DOHH2 (cell line): ENCODE measurements at regions not wholly inside any gene's neighbourhood (a gene's known extent, or its start where the extent isn't known, plus 50 kb on each side); places are given as distances from the start of the nearest gene placed in this dataset.

ENCODE experiments used
- H3F3A ChIP-seq: fragments of 200-600 bp; sonication (generic), shearing (Covaris generic); 2 replicates; pipeline ENCODE4 v1.6.0; 2016; ENCODE audit warnings: antibody characterized with exemption, mild to moderate bottlenecking; ENCODE audit not compliant: control insufficient read depth, insufficient read depth
- H3K27ac ChIP-seq: fragments of 200-600 bp; sonication (generic); 2 replicates; pipeline ENCODE4 v1.5.1; 2014; ENCODE audit warnings: low read depth, mild to moderate bottlenecking, low read length, moderate library complexity
- H3K27me3 ChIP-seq: fragments of 200-600 bp; sonication (generic); 2 replicates; pipeline ENCODE4 v1.6.1; 2014; ENCODE audit warnings: mild to moderate bottlenecking, low read length, mixed read lengths; ENCODE audit not compliant: control insufficient read depth
- H3K36me3 ChIP-seq: fragments of 200-600 bp; sonication (generic); 2 replicates; pipeline ENCODE4 v1.6.1; 2014; ENCODE audit warnings: mild to moderate bottlenecking, low read length, moderate library complexity, mixed read lengths; ENCODE audit not compliant: control insufficient read depth
- H3K4me1 ChIP-seq: fragments of 200-600 bp; sonication (generic); 2 replicates; pipeline ENCODE4 v1.6.1; 2014; ENCODE audit warnings: mild to moderate bottlenecking, low read length, mixed read lengths; ENCODE audit not compliant: control insufficient read depth
- H3K4me2 ChIP-seq: fragments of 200-600 bp; sonication (generic); 2 replicates; pipeline ENCODE4 v1.6.0; 2014; ENCODE audit warnings: mild to moderate bottlenecking, low read length, moderate library complexity
- H3K4me3 ChIP-seq: fragments of 200-600 bp; sonication (generic); 2 replicates; pipeline ENCODE4 v1.5.1; 2014; ENCODE audit warnings: mild to moderate bottlenecking, low read length, mixed read lengths
- H3K79me2 ChIP-seq: fragments of 200-600 bp; sonication (generic); 2 replicates; pipeline ENCODE4 v1.6.1; 2014; ENCODE audit warnings: mild to moderate bottlenecking, low read length, mixed read lengths; ENCODE audit not compliant: control insufficient read depth
- H3K9me2 ChIP-seq: fragments of 200-600 bp; sonication (generic); replicated peaks from 2 replicates; pipeline ENCODE4 v1.6.1; 2014; ENCODE audit warnings: mild to moderate bottlenecking, low read length, mixed read lengths; ENCODE audit not compliant: control insufficient read depth
- H3K9me3 ChIP-seq: fragments of 200-600 bp; sonication (generic); 2 replicates; pipeline ENCODE4 v1.6.1; 2014; ENCODE audit warnings: antibody characterized with exemption, low read length, mixed read lengths; ENCODE audit not compliant: control insufficient read depth, insufficient read depth
- H4K20me1 ChIP-seq: fragments of 200-600 bp; sonication (generic); 2 replicates; pipeline ENCODE4 v1.6.0; 2014; ENCODE audit warnings: low read depth, mild to moderate bottlenecking, antibody characterized with exemption, low read length, moderate library complexity; ENCODE audit not compliant: control insufficient read depth, insufficient read depth
- EZH2phosphoT487 ChIP-seq: fragments of 200-600 bp; sonication (generic); IDR thresholded peaks from 2 replicates; pipeline ENCODE4 v1.6.1; 2017; ENCODE audit warnings: borderline replicate concordance, mild to moderate bottlenecking, antibody characterized with exemption, low read length, moderate library complexity, mixed read lengths
- TF ChIP-seq, protein P1 (sequence below): fragments of 200-600 bp; sonication (generic); IDR thresholded peaks from one replicate; pipeline ENCODE4 v1.5.1; 2014; ENCODE audit warnings: antibody characterized with exemption, mild to moderate bottlenecking, low read depth, low read length; ENCODE audit not compliant: poor library complexity, severe bottlenecking

DNA sequence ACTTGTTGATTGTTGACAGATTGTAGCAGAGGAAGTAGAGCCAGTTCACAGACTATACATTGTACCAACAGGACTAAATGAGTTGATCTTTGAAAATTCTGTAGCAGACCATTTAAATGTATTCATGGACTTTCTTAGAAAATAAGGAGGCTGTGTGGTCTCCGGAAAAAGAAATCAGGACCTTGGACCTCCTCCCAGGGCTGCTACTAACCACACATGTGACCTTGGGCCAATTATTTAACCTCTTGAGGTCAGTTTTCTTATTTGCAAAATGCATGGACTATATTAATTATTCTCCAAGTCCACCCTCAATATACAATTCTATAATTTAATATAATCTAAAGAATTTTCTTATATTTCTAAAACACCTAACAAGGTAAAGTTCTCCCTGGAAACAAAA is 492.0 kb upstream of the JAG1 start:
- no peaks in the 10 kb centered on the region for H3F3A ChIP-seq
- H3K27ac ChIP-seq: no peak overlapping the region
- no peaks in the 10 kb centered on the region for H3K36me3 ChIP-seq
- H3K4me2 ChIP-seq: no peak overlapping the region
- no peaks in the 10 kb centered on the region for H3K9me3 ChIP-seq
- H3K9me2 ChIP-seq: no peaks in the 10 kb centered on the region; the same call in 1 of the 2 replicates
- H3K4me1 ChIP-seq: no peaks in the 10 kb centered on the region
- H3K27me3 ChIP-seq: no peaks in the 10 kb centered on the region
- no peak for TF ChIP-seq EZH2phosphoT487
- TF ChIP-seq, protein P1, sequence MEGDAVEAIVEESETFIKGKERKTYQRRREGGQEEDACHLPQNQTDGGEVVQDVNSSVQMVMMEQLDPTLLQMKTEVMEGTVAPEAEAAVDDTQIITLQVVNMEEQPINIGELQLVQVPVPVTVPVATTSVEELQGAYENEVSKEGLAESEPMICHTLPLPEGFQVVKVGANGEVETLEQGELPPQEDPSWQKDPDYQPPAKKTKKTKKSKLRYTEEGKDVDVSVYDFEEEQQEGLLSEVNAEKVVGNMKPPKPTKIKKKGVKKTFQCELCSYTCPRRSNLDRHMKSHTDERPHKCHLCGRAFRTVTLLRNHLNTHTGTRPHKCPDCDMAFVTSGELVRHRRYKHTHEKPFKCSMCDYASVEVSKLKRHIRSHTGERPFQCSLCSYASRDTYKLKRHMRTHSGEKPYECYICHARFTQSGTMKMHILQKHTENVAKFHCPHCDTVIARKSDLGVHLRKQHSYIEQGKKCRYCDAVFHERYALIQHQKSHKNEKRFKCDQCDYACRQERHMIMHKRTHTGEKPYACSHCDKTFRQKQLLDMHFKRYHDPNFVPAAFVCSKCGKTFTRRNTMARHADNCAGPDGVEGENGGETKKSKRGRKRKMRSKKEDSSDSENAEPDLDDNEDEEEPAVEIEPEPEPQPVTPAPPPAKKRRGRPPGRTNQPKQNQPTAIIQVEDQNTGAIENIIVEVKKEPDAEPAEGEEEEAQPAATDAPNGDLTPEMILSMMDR: no peak
- no peaks in the 10 kb centered on the region for H3K79me2 ChIP-seq
- H4K20me1 ChIP-seq: no peaks in the 10 kb centered on the region
- no peak overlapping the region for H3K4me3 ChIP-seq

DNA sequence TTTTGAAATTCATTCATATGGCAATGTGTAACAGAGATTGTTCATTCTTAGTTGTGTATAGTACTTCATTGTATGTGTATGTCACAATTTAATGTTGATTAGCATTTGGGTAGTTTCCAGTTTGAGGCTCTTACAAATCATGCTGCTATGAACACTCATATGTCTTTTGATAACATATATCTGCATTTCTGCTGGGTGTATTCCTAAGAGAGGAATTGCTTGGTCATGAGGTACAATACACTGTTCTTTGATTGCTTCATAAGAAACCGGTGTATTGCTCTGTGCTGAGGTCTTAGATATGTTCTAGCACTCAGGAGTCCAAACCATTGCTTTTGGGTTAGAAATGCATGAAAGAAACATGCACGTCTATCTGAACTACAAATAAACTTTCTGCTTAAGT is 492.9 kb upstream of the JAG1 start:
- H3K9me2 ChIP-seq: no peaks in the 10 kb centered on the region
- H3K4me3 ChIP-seq: no peak overlapping the region
- no peaks in the 10 kb centered on the region for H3K27me3 ChIP-seq
- no peaks in the 10 kb centered on the region for H3K9me3 ChIP-seq
- no peak overlapping the region for H3K4me2 ChIP-seq
- TF ChIP-seq EZH2phosphoT487: no peak
- TF ChIP-seq, protein P1: no peak
- no peaks in the 10 kb centered on the region for H3K4me1 ChIP-seq
- H3K27ac ChIP-seq: no peak overlapping the region
- no peaks in the 10 kb centered on the region for H3K79me2 ChIP-seq
- H4K20me1 ChIP-seq: no peaks in the 10 kb centered on the region
- H3K36me3 ChIP-seq: no peaks in the 10 kb centered on the region
- H3F3A ChIP-seq: no peaks in the 10 kb centered on the region

DNA sequence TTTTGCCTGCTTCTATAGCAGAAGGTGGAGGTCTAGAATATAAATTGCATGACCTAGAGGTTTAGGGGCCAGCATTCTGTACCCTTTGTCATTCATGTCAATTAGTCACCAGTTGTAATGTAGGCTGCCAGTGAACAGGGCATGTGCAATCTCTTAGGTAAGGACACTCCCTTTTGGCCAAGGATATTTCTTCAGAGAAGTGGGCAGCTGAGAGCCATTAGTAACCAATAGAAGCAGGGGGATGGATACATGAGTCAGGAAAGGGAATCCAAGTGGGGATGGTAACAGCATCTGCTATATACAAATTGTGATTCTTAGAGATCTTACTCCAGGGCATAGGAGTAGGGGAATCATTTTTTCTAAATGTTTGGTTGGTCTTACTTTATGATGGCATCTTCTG is 494.2 kb upstream of the JAG1 start:
- Histone ChIP-seq H4K20me1 (no peaks in the 10 kb centered on the region), H3K4me3 (no peak overlapping the region), H3K27me3 (no peaks in the 10 kb centered on the region), H3F3A (no peaks in the 10 kb centered on the region), H3K79me2 (no peaks in the 10 kb centered on the region), H3K36me3 (no peaks in the 10 kb centered on the region), H3K4me1 (no peaks in the 10 kb centered on the region), H3K27ac (no peak overlapping the region), H3K4me2 (no peak overlapping the region), H3K9me3 (no peaks in the 10 kb centered on the region), H3K9me2 (no peaks in the 10 kb centered on the region)
- TF ChIP-seq, protein P1: no peak
- TF ChIP-seq EZH2phosphoT487: no peak

DNA sequence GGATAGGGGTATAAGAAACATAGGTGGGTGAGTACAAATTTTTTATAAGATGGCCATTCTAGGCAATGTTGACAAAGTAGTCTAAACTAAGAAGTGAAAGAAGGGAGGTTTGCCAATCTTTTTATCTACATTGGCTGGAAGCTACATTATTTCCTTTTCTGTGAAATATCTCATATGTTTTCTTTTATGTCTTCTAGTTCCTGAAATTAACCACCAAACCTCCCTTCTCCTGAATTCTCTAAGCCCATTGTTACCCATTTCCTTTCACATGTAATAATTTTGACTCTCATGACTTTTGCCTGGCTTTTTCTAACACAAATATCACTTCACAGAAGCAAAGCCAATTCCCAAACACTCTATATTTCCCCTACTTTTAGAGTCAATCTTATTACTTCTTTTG is 496.2 kb upstream of the JAG1 start:
- H4K20me1 ChIP-seq: no peaks in the 10 kb centered on the region
- no peak for TF ChIP-seq EZH2phosphoT487
- TF ChIP-seq, protein P1: no peak
- no peaks in the 10 kb centered on the region for H3F3A ChIP-seq
- H3K9me2 ChIP-seq: no peaks in the 10 kb centered on the region
- no peaks in the 10 kb centered on the region for H3K27me3 ChIP-seq
- no peak overlapping the region for H3K27ac ChIP-seq
- no peak overlapping the region for H3K4me2 ChIP-seq
- no peaks in the 10 kb centered on the region for H3K9me3 ChIP-seq
- H3K4me1 ChIP-seq: no peaks in the 10 kb centered on the region
- H3K79me2 ChIP-seq: no peaks in the 10 kb centered on the region
- no peaks in the 10 kb centered on the region for H3K36me3 ChIP-seq
- no peak overlapping the region for H3K4me3 ChIP-seq
